Stimulated activated effector memory CD8-positive, alpha-beta T cell treated with anti-CD3 and anti-CD28 coated beads, Interleukin-12 subunit alpha, Interleukin-12 subunit beta, amount 100 ng/mL, for 72 hours (primary cell): ENCODE measurements at regions not wholly inside any gene's neighbourhood (a gene's known extent, or its start where the extent isn't known, plus 50 kb on each side); places are given as distances from the start of the nearest gene placed in this dataset.

ENCODE experiments used
- ATAC-seq: fragments of 150-1000 bp; cut with Tn5 transposase; 2 replicates; pipeline ENCODE4 v1.10.0; 2021
- DNase-seq, 2 donors: peaks; one replicate each; pipeline ENCODE4 v3.0.0; 2021 to 2022; ENCODE audit warnings: low spot score in 2 of 2
- H3K27ac Mint-ChIP-seq: one replicate; pipeline ENCODE4 v1.8.0; 2022; ENCODE audit warnings: mild to moderate bottlenecking, mixed read lengths
- H3K36me3 Mint-ChIP-seq: one replicate; pipeline ENCODE4 v1.8.0; 2022; ENCODE audit warnings: mild to moderate bottlenecking, mixed read lengths
- H3K4me1 Mint-ChIP-seq: one replicate; pipeline ENCODE4 v1.8.0; 2022; ENCODE audit warnings: mixed read lengths
- H3K4me3 Mint-ChIP-seq: one replicate; pipeline ENCODE4 v1.8.0; 2022; ENCODE audit warnings: mild to moderate bottlenecking, mixed read lengths
- H3K9me3 Mint-ChIP-seq: one replicate; pipeline ENCODE4 v1.8.0; 2022; ENCODE audit warnings: mixed read lengths

- ATAC-seq = no peak
- Mint-ChIP-seq H3K4me3 (no peak overlapping the region), H3K9me3 (peaks cover 6% of the 10 kb centered on the region), H3K36me3 (no peaks in the 10 kb centered on the region), H3K27ac (peak overlapping the region; percentile 3), H3K4me1 (peaks cover 29% of the 10 kb centered on the region)
- no peak for DNase-seq
These were observed 273.2 kb downstream of the CDC5L start for GRCh38 chr6:44660561-44661220.

- H3K4me3 Mint-ChIP-seq = no peak overlapping the region
- H3K36me3 Mint-ChIP-seq = no peaks in the 10 kb centered on the region
- H3K4me1 Mint-ChIP-seq = peaks cover 27% of the 10 kb centered on the region
- peaks cover 6% of the 10 kb centered on the region for H3K9me3 Mint-ChIP-seq
- DNase-seq (no peak), ATAC-seq (no peak)
- H3K27ac Mint-ChIP-seq = no peak overlapping the region
These were observed 273.9 kb downstream of the CDC5L start for GRCh38 chr6:44661221-44662008.

GRCh38 chr6:44662461-44663121 is 275.1 kb downstream of the CDC5L start:
- peaks cover 27% of the 10 kb centered on the region for H3K4me1 Mint-ChIP-seq
- H3K27ac Mint-ChIP-seq = peak overlapping the region; percentile 75
- no peaks in the 10 kb centered on the region for H3K36me3 Mint-ChIP-seq
- no peak for ATAC-seq
- H3K4me3 Mint-ChIP-seq = peak overlapping the region; percentile 11
- no peak for DNase-seq
- H3K9me3 Mint-ChIP-seq = peaks cover 6% of the 10 kb centered on the region

- ATAC-seq = no peak
- Mint-ChIP-seq H3K36me3 (no peaks in the 10 kb centered on the region), H3K9me3 (no peaks in the 10 kb centered on the region), H3K4me3 (no peak overlapping the region), H3K4me1 (peaks cover 37% of the 10 kb centered on the region), H3K27ac (no peak overlapping the region)
- no peak for DNase-seq
These were observed 276.5 kb downstream of the CDC5L start for GRCh38 chr6:44663860-44664634.

GRCh38 chr6:44664716-44665115 is 277.2 kb downstream of the CDC5L start:
- peaks cover 37% of the 10 kb centered on the region for H3K4me1 Mint-ChIP-seq
- H3K4me3 Mint-ChIP-seq = no peak overlapping the region
- no peaks in the 10 kb centered on the region for H3K36me3 Mint-ChIP-seq
- no peak overlapping the region for H3K27ac Mint-ChIP-seq
- ATAC-seq (no peak), DNase-seq (no peak)
- H3K9me3 Mint-ChIP-seq = no peaks in the 10 kb centered on the region

- H3K4me1 Mint-ChIP-seq = peaks cover 34% of the 10 kb centered on the region
- no peak overlapping the region for H3K27ac Mint-ChIP-seq
- no peaks in the 10 kb centered on the region for H3K36me3 Mint-ChIP-seq
- ATAC-seq = no peak
- no peak overlapping the region for H3K4me3 Mint-ChIP-seq
- no peaks in the 10 kb centered on the region for H3K9me3 Mint-ChIP-seq
- no peak for DNase-seq
These were observed 277.6 kb downstream of the CDC5L start for GRCh38 chr6:44665143-44665542.

- peaks cover 31% of the 10 kb centered on the region for H3K4me1 Mint-ChIP-seq
- no peak for DNase-seq
- H3K9me3 Mint-ChIP-seq = no peaks in the 10 kb centered on the region
- H3K4me3 Mint-ChIP-seq = no peak overlapping the region
- no peak for ATAC-seq
- no peaks in the 10 kb centered on the region for H3K36me3 Mint-ChIP-seq
- H3K27ac Mint-ChIP-seq = peak overlapping the region; percentile 50
These were observed 278.2 kb downstream of the CDC5L start for GRCh38 chr6:44665683-44666082.

- Mint-ChIP-seq H3K4me1 (peaks cover 31% of the 10 kb centered on the region), H3K27ac (peak overlapping the region; percentile 50), H3K9me3 (no peaks in the 10 kb centered on the region), H3K4me3 (no peak overlapping the region), H3K36me3 (no peaks in the 10 kb centered on the region)
- ATAC-seq (no peak), DNase-seq (no peak)
These were observed 278.8 kb downstream of the CDC5L start for GRCh38 chr6:44666324-44666723.

- Mint-ChIP-seq H3K27ac (peak overlapping the region; percentile 49), H3K4me3 (no peak overlapping the region), H3K36me3 (no peaks in the 10 kb centered on the region), H3K4me1 (peaks cover 31% of the 10 kb centered on the region), H3K9me3 (no peaks in the 10 kb centered on the region)
- ATAC-seq (no peak), DNase-seq (no peak)
These were observed 279.7 kb downstream of the CDC5L start for GRCh38 chr6:44667226-44667625.

GRCh38 chr6:44667668-44668390 is 280.3 kb downstream of the CDC5L start:
- peak overlapping the region; percentile 49 for H3K27ac Mint-ChIP-seq

GRCh38 chr6:44668391-44668930 is 281.0 kb downstream of the CDC5L start:
- no peak for DNase-seq

More at GRCh38 chr6:44667668-44668390, 280.3 kb downstream of the CDC5L start:
- Mint-ChIP-seq H3K9me3 (no peaks in the 10 kb centered on the region), H3K4me1 (peaks cover 26% of the 10 kb centered on the region), H3K4me3 (no peak overlapping the region), H3K36me3 (no peaks in the 10 kb centered on the region)
- no peak for DNase-seq
- peak; percentile 50 for ATAC-seq

GRCh38 chr6:44668976-44669934 is 281.7 kb downstream of the CDC5L start:
- Mint-ChIP-seq H3K9me3 (no peaks in the 10 kb centered on the region), H3K4me3 (no peak overlapping the region), H3K27ac (peak overlapping the region; percentile 49), H3K4me1 (peaks cover 12% of the 10 kb centered on the region), H3K36me3 (no peaks in the 10 kb centered on the region)
- ATAC-seq (no peak), DNase-seq (no peak)

More at GRCh38 chr6:44668391-44668930, 281.0 kb downstream of the CDC5L start:
- Mint-ChIP-seq H3K27ac (peak overlapping the region; percentile 49), H3K4me1 (peaks cover 19% of the 10 kb centered on the region), H3K4me3 (no peak overlapping the region), H3K9me3 (no peaks in the 10 kb centered on the region), H3K36me3 (no peaks in the 10 kb centered on the region)
- no peak for ATAC-seq

GRCh38 chr6:44670146-44670545 is 282.6 kb downstream of the CDC5L start:
- Mint-ChIP-seq H3K27ac (no peak overlapping the region), H3K4me3 (no peak overlapping the region), H3K4me1 (peaks cover 10% of the 10 kb centered on the region), H3K36me3 (no peaks in the 10 kb centered on the region), H3K9me3 (no peaks in the 10 kb centered on the region)
- ATAC-seq (no peak), DNase-seq (no peak)
